Ovary (tissue), 7 donors: ENCODE measurements at regions not wholly inside any gene's neighbourhood (a gene's known extent, or its start where the extent isn't known, plus 50 kb on each side); places are given as distances from the start of the nearest gene placed in this dataset.
"Not testable (repeated sequence)": the region's sequence is repeated elsewhere in the genome, so short reads cannot be mapped to it uniquely, and the experiment has no call there.

ENCODE experiments used
- DNase-seq, 5 donors: peaks; one replicate each; pipeline ENCODE4 v3.0.0-alpha.2; 2019 to 2020
- H3K27ac ChIP-seq, 2 donors: fragments of 200-600 bp; one replicate each; pipeline versions ENCODE4 v1.5.1 to v1.8.0; 2019 to 2022
- H3K27me3 ChIP-seq: fragments of 200-600 bp; one replicate; pipeline ENCODE4 v1.8.0; 2022
- H3K36me3 ChIP-seq: fragments of 200-600 bp; sonication (generic); one replicate; pipeline ENCODE4 v1.5.1; 2019
- H3K4me1 ChIP-seq: one replicate; pipeline ENCODE4 v1.8.1; 2013; ENCODE audit warnings: mild to moderate bottlenecking, moderate library complexity; ENCODE audit not compliant: insufficient read depth
- H3K4me3 ChIP-seq: fragments of 200-600 bp; sonication (generic); one replicate; pipeline ENCODE4 v1.5.1; 2017
- H3K9me3 ChIP-seq, 2 donors: fragments of 200-600 bp in 1 of 2; sonication (generic) in 1 of 2; one replicate each; pipeline versions ENCODE4 v1.5.1 to v1.8.1; 2013 to 2019; ENCODE audit warnings: mild to moderate bottlenecking in 1 of 2, moderate library complexity in 1 of 2
- CTCF ChIP-seq, 3 donors: fragments of 450-650 bp in 2 of 3; fragments of 200-600 bp in 1 of 3; IDR thresholded peaks; one replicate each; pipeline versions ENCODE4 v1.5.1 to v1.8.0; 2016 to 2022; ENCODE audit warnings: antibody characterized with exemption in 3 of 3, mild to moderate bottlenecking in 1 of 3
- EP300 ChIP-seq: sonication (generic); formaldehyde crosslinking; IDR thresholded peaks from one replicate; pipeline ENCODE4 v1.6.1; 2017; ENCODE audit warnings: antibody characterized with exemption
- POLR2A ChIP-seq: fragments of 450-650 bp; IDR thresholded peaks from one replicate; pipeline ENCODE4 v1.6.1; 2017; ENCODE audit warnings: antibody characterized with exemption, mild to moderate bottlenecking, moderate library complexity
- WGBS, 3 donors: extraction: QIAGEN DNeasy Blood & Tissue Kit in 1 of 3; methylation state at CpG; one replicate each; pipeline versions ENCODE4 v1.1.5 to v1.1.7; 2013 to 2017; 5-methylcytosine and 5-hydroxymethylcytosine counted together
- intact Hi-C, 4 donors: fragments of 100-400 bp; cut with DNase I; formaldehyde crosslinking; loops; one replicate each; pipeline versions ENCODE4 v1.11.0 to v1.15.1; 2022 to 2023
- donor health status: DM: no; HTN: no; CAD: no; lungs with moderate emphysema.
- donor health status: DM: no; HTN: no; CAD: no.
- donor health status: Bipolar disorder and iron deficiency.
- donor health status: DM: no; HTN: no; CAD: no.
- donor health status: DM: yes; HTN: yes; CAD: no.

GRCh38 chrX:17986440-17986839 lies 125.3 kb upstream of the RAI2 start:
- Histone ChIP-seq H3K27ac (no peak overlapping the region), H3K9me3 (no peaks in the 10 kb centered on the region), H3K36me3 (no peaks in the 10 kb centered on the region), H3K4me3 (no peak overlapping the region), H3K27me3 (no peaks in the 10 kb centered on the region), H3K4me1 (no peaks in the 10 kb centered on the region)
- intact Hi-C loops: no loop called here
- TF ChIP-seq CTCF (IDR thresholded peaks at IDR 0.05): no peak
- no peak for TF ChIP-seq EP300
- TF ChIP-seq POLR2A: no peak
- DNase-seq: no peak
- WGBS, 3 donors: 44 to 65% (median 51%) methylated on average over 5 of the region's 5 CpGs

- no peak for DNase-seq
- no peaks in the 10 kb centered on the region for H3K36me3 ChIP-seq
- no peak overlapping the region for H3K27ac ChIP-seq
- intact Hi-C loops: no loop called here
- no peak overlapping the region for H3K4me3 ChIP-seq
- no peak for TF ChIP-seq CTCF (IDR thresholded peaks at IDR 0.05)
- TF ChIP-seq EP300: no peak
- TF ChIP-seq POLR2A: no peak
- H3K27me3 ChIP-seq: no peaks in the 10 kb centered on the region
- WGBS, 3 donors: 67 to 78% (median 74%) methylated on average over 5 of the region's 5 CpGs
- no peaks in the 10 kb centered on the region for H3K4me1 ChIP-seq
- no peaks in the 10 kb centered on the region for H3K9me3 ChIP-seq
Measured at GRCh38 chrX:17984415-17984814, 123.3 kb upstream of the RAI2 start.

GRCh38 chrX:17983389-17983788 lies 122.3 kb upstream of the RAI2 start:
- TF ChIP-seq CTCF (IDR thresholded peaks at IDR 0.05): no peak
- TF ChIP-seq EP300: no peak
- no peak for TF ChIP-seq POLR2A

GRCh38 chrX:17977696-17978095 lies 116.6 kb upstream of the RAI2 start:
- intact Hi-C loops: no loop called here

More at GRCh38 chrX:17983389-17983788, 122.3 kb upstream of the RAI2 start:
- no peaks in the 10 kb centered on the region for H3K27me3 ChIP-seq
- H3K36me3 ChIP-seq: no peaks in the 10 kb centered on the region
- 42 to 47% (median 44%) methylated on average over 1 of the region's 1 CpG for WGBS, 3 donors
- DNase-seq: no peak
- H3K9me3 ChIP-seq: no peaks in the 10 kb centered on the region
- no peak overlapping the region for H3K4me3 ChIP-seq
- H3K27ac ChIP-seq: no peak overlapping the region
- H3K4me1 ChIP-seq: no peaks in the 10 kb centered on the region
- intact Hi-C loops: no loop called here

GRCh38 chrX:17976955-17977354 lies 115.9 kb upstream of the RAI2 start:
- no peak for TF ChIP-seq EP300
- no peak for TF ChIP-seq CTCF (IDR thresholded peaks at IDR 0.05)
- TF ChIP-seq POLR2A: no peak
- H3K27me3 ChIP-seq: no peaks in the 10 kb centered on the region
- WGBS, 3 donors: 57 to 75% (median 63%) methylated on average over 3 of the region's 3 CpGs
- H3K9me3 ChIP-seq: no peaks in the 10 kb centered on the region
- H3K36me3 ChIP-seq: no peaks in the 10 kb centered on the region
- intact Hi-C loops: no loop called here
- no peak overlapping the region for H3K27ac ChIP-seq
- no peak overlapping the region for H3K4me3 ChIP-seq
- no peak for DNase-seq
- H3K4me1 ChIP-seq: no peaks in the 10 kb centered on the region

More at GRCh38 chrX:17977696-17978095, 116.6 kb upstream of the RAI2 start:
- Histone ChIP-seq H3K27me3 (no peaks in the 10 kb centered on the region), H3K4me1 (no peaks in the 10 kb centered on the region), H3K27ac (no peak overlapping the region), H3K9me3 (no peaks in the 10 kb centered on the region), H3K4me3 (no peak overlapping the region), H3K36me3 (no peaks in the 10 kb centered on the region)
- no peak for DNase-seq
- 56 to 71% (median 62%) methylated on average over 3 of the region's 3 CpGs for whole genome bisulfite sequencing, 3 donors
- no peak for TF ChIP-seq POLR2A

- H3K27me3 ChIP-seq, intact Hi-C loops: not testable (repeated sequence)
Measured at GRCh38 chrX:17975349-17975748, 114.3 kb upstream of the RAI2 start.

More at GRCh38 chrX:17975349-17975748, 114.3 kb upstream of the RAI2 start:
- 74 to 93% (median 88%) methylated on average over 5 of the region's 5 CpGs for WGBS, 3 donors
- H3K4me1 ChIP-seq, H3K4me3 ChIP-seq, H3K27ac ChIP-seq, DNase-seq, H3K9me3 ChIP-seq, H3K36me3 ChIP-seq: not testable (repeated sequence)
